ENCODE measurements at regions not wholly inside any gene's neighbourhood (a gene's known extent, or its start where the extent isn't known, plus 50 kb on each side); places are given as distances from the start of the nearest gene placed in this dataset.

DNA sequence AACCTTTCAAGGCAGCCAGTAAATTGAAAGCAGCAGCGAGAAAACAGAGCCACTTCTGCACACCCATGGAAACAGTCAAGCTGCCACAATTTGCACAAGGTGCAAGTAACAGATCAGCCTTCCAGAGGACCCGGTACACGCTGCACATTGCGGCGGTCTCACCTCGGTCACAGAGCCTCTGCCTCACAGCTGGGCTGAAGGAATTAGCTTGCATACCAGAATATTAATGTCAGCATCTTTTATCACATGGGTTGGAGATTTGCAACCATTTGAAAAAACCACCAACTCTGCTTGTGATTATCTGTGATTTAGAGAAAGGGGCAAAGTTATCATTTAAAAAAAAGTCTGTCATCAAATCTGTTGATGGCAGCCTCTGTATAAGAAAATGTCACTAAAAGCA lies 330.5 kb upstream of the TCF4 start:
- Histone ChIP-seq H3K4me2 (ENCODE audit: insufficient read depth in 1 of 2, low read depth in 2 of 2, low read length in 2 of 2) (no peak overlapping the region), H4K91ac (replicated peaks; ENCODE audit: insufficient read length, low read length) (no peak overlapping the region), H3K27me3 (replicated peaks in 1 of 4; ENCODE audit: control insufficient read depth in 3 of 4, extremely low read depth in 1 of 4, insufficient read depth in 3 of 4, low read length in 3 of 4) (no peaks in the 10 kb centered on the region), H4K20me1 (replicated peaks in 1 of 2; ENCODE audit: control insufficient read depth in 1 of 2, insufficient read depth in 2 of 2, low read length in 2 of 2) (no peaks in the 10 kb centered on the region), H4K5ac (ENCODE audit: insufficient read length, low read depth, low read length) (no peak overlapping the region), H3K4me1 (replicated peaks in 1 of 4; ENCODE audit: control insufficient read depth in 3 of 4, insufficient read depth in 4 of 4, low read length in 3 of 4) (no peaks in the 10 kb centered on the region; a peak in 1 of 7 replicates), H2BK20ac (ENCODE audit: low read length) (no peak overlapping the region), H3K23ac (ENCODE audit: insufficient read length) (no peak overlapping the region), H3K9me3 (ENCODE audit: insufficient read depth in 2 of 2, low read depth in 1 of 2, low read length in 1 of 2) (peaks cover 0 to 10% of the 10 kb centered on the region in 2 experiments; a peak in 3 of 4 replicates), H3K56ac (replicated peaks; ENCODE audit: insufficient read length, low read depth, low read length) (no peak overlapping the region), H4K8ac (ENCODE audit: extremely low read depth, insufficient read depth, low read length) (no peak overlapping the region), H3K4ac (replicated peaks; ENCODE audit: insufficient read length, low read depth, low read length) (no peak overlapping the region), H3K27ac (ENCODE audit: low read depth, low read length) (no peak overlapping the region), H2BK15ac (ENCODE audit: low read length) (no peak overlapping the region), H2BK5ac (ENCODE audit: low read depth, low read length) (no peak overlapping the region), H3K18ac (ENCODE audit: extremely low read depth, low read length) (no peak overlapping the region), H3K4me3 (ENCODE audit: extremely low read depth in 1 of 4, insufficient read depth in 2 of 4, low read depth in 3 of 4, low read length in 4 of 4) (no peak overlapping the region), H2BK12ac (ENCODE audit: low read depth, low read length) (no peak overlapping the region), H2AFZ (ENCODE audit: low read length) (no peak overlapping the region), H3K79me1 (ENCODE audit: low read depth, low read length) (no peaks in the 10 kb centered on the region), H3K79me2 (ENCODE audit: control insufficient read depth in 1 of 2, insufficient read depth in 2 of 2, low read length in 2 of 2) (no peaks in the 10 kb centered on the region), H3K9ac (replicated peaks in 1 of 4; ENCODE audit: extremely low read depth in 1 of 4, low read depth in 3 of 4, low read length in 3 of 4) (no peak overlapping the region), H2BK120ac (replicated peaks; ENCODE audit: low read depth, low read length) (no peak overlapping the region), H3K36me3 (ENCODE audit: control insufficient read depth in 2 of 4, insufficient read depth in 4 of 4, low read length in 3 of 4) (peaks cover 0 to 3% (median 0%) of the 10 kb centered on the region in 4 experiments; a peak in 1 of 8 replicates), H2AK5ac (ENCODE audit: low read depth, low read length) (no peak overlapping the region), H3K23me2 (ENCODE audit: low read depth, low read length) (no peaks in the 10 kb centered on the region), H3K14ac (ENCODE audit: insufficient read length) (no peak overlapping the region)
- ChIA-PET CTCF (ENCODE audit: partially characterized antibody) (no interaction called here), POLR2A (ENCODE audit: partially characterized antibody) (interaction anchor here (0.8 kb wide), 1 partner anchor 18 kb away, joined by 3 read pairs; no protein-coding TSS in a partner anchor)
- FAIRE-seq (no peak), DNase-seq (ENCODE audit: low read depth in 1 of 2, low spot score in 2 of 2) (no peak)
- 93% methylated on average over 6 of the region's 6 CpGs; no CpG with 5 or more reads in 1 of the 2 experiments for WGBS, 2 experiments (ENCODE audit: extremely low coverage in 1 of 2, insufficient coverage in 1 of 2, insufficient read length in 1 of 2, insufficient replicate concordance in 2 of 2, low coverage in 1 of 2, low lambda C conversion rate in 2 of 2, missing lambda C conversion rate in 1 of 2)
- TF ChIP-seq, protein P1, sequence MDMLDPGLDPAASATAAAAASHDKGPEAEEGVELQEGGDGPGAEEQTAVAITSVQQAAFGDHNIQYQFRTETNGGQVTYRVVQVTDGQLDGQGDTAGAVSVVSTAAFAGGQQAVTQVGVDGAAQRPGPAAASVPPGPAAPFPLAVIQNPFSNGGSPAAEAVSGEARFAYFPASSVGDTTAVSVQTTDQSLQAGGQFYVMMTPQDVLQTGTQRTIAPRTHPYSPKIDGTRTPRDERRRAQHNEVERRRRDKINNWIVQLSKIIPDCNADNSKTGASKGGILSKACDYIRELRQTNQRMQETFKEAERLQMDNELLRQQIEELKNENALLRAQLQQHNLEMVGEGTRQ (IDR thresholded peaks at IDR 0.05; ENCODE audit: low read length), result no peak
- TF ChIP-seq ZNF274 (IDR thresholded peaks at IDR 0.05; ENCODE audit: borderline replicate concordance, extremely low read depth, low read length) (no peak), TBP (IDR thresholded peaks at IDR 0.05; ENCODE audit: low read depth, low read length) (no peak), SAP30 (IDR thresholded peaks at IDR 0.05; ENCODE audit: insufficient read depth, insufficient replicate concordance, low read length) (no peak), SIN3A (conservative IDR thresholded peaks at IDR 0.05 in 1 of 2, IDR thresholded peaks at IDR 0.05 in 1 of 2; ENCODE audit: low read depth in 1 of 2, low read length in 2 of 2) (no peak), SIRT6 (IDR thresholded peaks at IDR 0.05; ENCODE audit: low read length) (no peak), SP4 (IDR thresholded peaks at IDR 0.05; ENCODE audit: low read length) (no peak), JUND (IDR thresholded peaks at IDR 0.05; ENCODE audit: low read length) (no peak), SRF (IDR thresholded peaks at IDR 0.05; ENCODE audit: low read depth, low read length) (no peak), GABPA (IDR thresholded peaks at IDR 0.05; ENCODE audit: borderline replicate concordance, insufficient read depth, low read length) (no peak), FOSL1 (IDR thresholded peaks at IDR 0.05; ENCODE audit: insufficient read depth, low read depth, low read length) (no peak), CBX8 (IDR thresholded peaks at IDR 0.05; ENCODE audit: borderline replicate concordance, low read depth, low read length) (no peak), JUN (IDR thresholded peaks at IDR 0.05; ENCODE audit: low read depth, low read length) (no peak)

Measured in H1 (cell line).